ENCODE measurements at regions not wholly inside any gene's neighbourhood (a gene's known extent, or its start where the extent isn't known, plus 50 kb on each side); places are given as distances from the start of the nearest gene placed in this dataset.
"Not testable (repeated sequence)": the region's sequence is repeated elsewhere in the genome, so short reads cannot be mapped to it uniquely, and the experiment has no call there.

GRCh38 chrX:131843987-131844386, 179.1 kb upstream of the STK26 start:
- Histone ChIP-seq H3K36me3 (ENCODE audit: insufficient read depth, low read length, poor library complexity, severe bottlenecking) (no peaks in the 10 kb centered on the region), H3K4me3 (ENCODE audit: low read depth, low read length, poor library complexity, severe bottlenecking) (no peak overlapping the region), H3K27ac (ENCODE audit: low read depth, low read length, poor library complexity, severe bottlenecking) (no peak overlapping the region), H3K27me3 (replicated peaks; ENCODE audit: insufficient read depth, low read depth, low read length, poor library complexity) (peaks cover 15% of the 10 kb centered on the region), H3K4me1 (ENCODE audit: insufficient read depth, low read length, poor library complexity, severe bottlenecking) (no peaks in the 10 kb centered on the region), H3K9me3 (ENCODE audit: low read depth, low read length, poor library complexity, severe bottlenecking) (no peaks in the 10 kb centered on the region)
- no peak for DNase-seq (ENCODE audit: low spot score)
- intact Hi-C loops (cut with micrococcal nuclease; ENCODE audit: unreplicated experiment) = loop anchor here (5.0 to 10.0 kb wide), 3 partner anchors 228 to 768 kb away; no protein-coding TSS in a partner anchor
- CTCF ChIA-PET = interaction anchor here (0.7 kb wide), 1 partner anchor 724 kb away, joined by 6 read pairs; no protein-coding TSS in a partner anchor
- no TSS peak for BruUV-seq (replicated peaks)
- no peak for TF ChIP-seq CTCF (conservative IDR thresholded peaks at IDR 0.05; ENCODE audit: low read depth, low read length)
- no peak for TF ChIP-seq EZH2 (IDR thresholded peaks at IDR 0.05; ENCODE audit: borderline replicate concordance, low read depth, low read length, poor library complexity, severe bottlenecking)
- POLR2A ChIA-PET (ENCODE audit: low non-redundant PET) = no interaction called here

- no peak overlapping the region for H3K27ac ChIP-seq (ENCODE audit: low read depth, low read length, poor library complexity, severe bottlenecking)
- no peaks in the 10 kb centered on the region for H3K36me3 ChIP-seq (ENCODE audit: insufficient read depth, low read length, poor library complexity, severe bottlenecking)
- ChIA-PET CTCF (no interaction called here), POLR2A (ENCODE audit: low non-redundant PET) (no interaction called here)
- BruUV-seq (replicated peaks) = no TSS peak
- H3K27me3 ChIP-seq (replicated peaks; ENCODE audit: insufficient read depth, low read depth, low read length, poor library complexity) = peaks cover 20% of the 10 kb centered on the region
- H3K4me3 ChIP-seq (ENCODE audit: low read depth, low read length, poor library complexity, severe bottlenecking) = no peak overlapping the region
- no peaks in the 10 kb centered on the region for H3K9me3 ChIP-seq (ENCODE audit: low read depth, low read length, poor library complexity, severe bottlenecking)
- TF ChIP-seq CTCF (conservative IDR thresholded peaks at IDR 0.05; ENCODE audit: low read depth, low read length) (no peak), EZH2 (IDR thresholded peaks at IDR 0.05; ENCODE audit: borderline replicate concordance, low read depth, low read length, poor library complexity, severe bottlenecking) (no peak)
- intact Hi-C loops (cut with micrococcal nuclease; ENCODE audit: unreplicated experiment) = loop anchor here (10.0 kb wide), 1 partner anchor 530 kb away; no protein-coding TSS in a partner anchor
- no peaks in the 10 kb centered on the region for H3K4me1 ChIP-seq (ENCODE audit: insufficient read depth, low read length, poor library complexity, severe bottlenecking)
- DNase-seq (ENCODE audit: low spot score) = no peak
Observed at GRCh38 chrX:131845201-131845600, 177.9 kb upstream of the STK26 start.

- H3K27ac ChIP-seq (ENCODE audit: low read depth, low read length, poor library complexity, severe bottlenecking) = no peak overlapping the region
- H3K4me1 ChIP-seq (ENCODE audit: insufficient read depth, low read length, poor library complexity, severe bottlenecking) = no peaks in the 10 kb centered on the region
- no TSS peak for BruUV-seq (replicated peaks)
- no peaks in the 10 kb centered on the region for H3K36me3 ChIP-seq (ENCODE audit: insufficient read depth, low read length, poor library complexity, severe bottlenecking)
- POLR2A ChIA-PET (ENCODE audit: low non-redundant PET) = no interaction called here
- H3K4me3 ChIP-seq (ENCODE audit: low read depth, low read length, poor library complexity, severe bottlenecking) = no peak overlapping the region
- TF ChIP-seq CTCF (conservative IDR thresholded peaks at IDR 0.05; ENCODE audit: low read depth, low read length) = no peak
- no peak for TF ChIP-seq EZH2 (IDR thresholded peaks at IDR 0.05; ENCODE audit: borderline replicate concordance, low read depth, low read length, poor library complexity, severe bottlenecking)
- peaks cover 22% of the 10 kb centered on the region for H3K27me3 ChIP-seq (replicated peaks; ENCODE audit: insufficient read depth, low read depth, low read length, poor library complexity)
- no peak for DNase-seq (ENCODE audit: low spot score)
- H3K9me3 ChIP-seq (ENCODE audit: low read depth, low read length, poor library complexity, severe bottlenecking) = no peaks in the 10 kb centered on the region
- CTCF ChIA-PET = no interaction called here
- intact Hi-C loops (cut with micrococcal nuclease; ENCODE audit: unreplicated experiment) = loop anchor here (10.0 kb wide), 1 partner anchor 529 kb away; no protein-coding TSS in a partner anchor
Observed at GRCh38 chrX:131845771-131846170, 177.3 kb upstream of the STK26 start.

- POLR2A ChIA-PET (ENCODE audit: low non-redundant PET); DNase-seq (ENCODE audit: low spot score); CTCF ChIA-PET; BruUV-seq (replicated peaks); H3K4me3 ChIP-seq (ENCODE audit: low read depth, low read length, poor library complexity, severe bottlenecking); H3K4me1 ChIP-seq (ENCODE audit: insufficient read depth, low read length, poor library complexity, severe bottlenecking); intact Hi-C loops (cut with micrococcal nuclease; ENCODE audit: unreplicated experiment); H3K27ac ChIP-seq (ENCODE audit: low read depth, low read length, poor library complexity, severe bottlenecking); H3K36me3 ChIP-seq (ENCODE audit: insufficient read depth, low read length, poor library complexity, severe bottlenecking); H3K9me3 ChIP-seq (ENCODE audit: low read depth, low read length, poor library complexity, severe bottlenecking): not testable (repeated sequence)
- peaks cover 25% of the 10 kb centered on the region for H3K27me3 ChIP-seq (replicated peaks; ENCODE audit: insufficient read depth, low read depth, low read length, poor library complexity)
Observed at GRCh38 chrX:131850964-131851363, 172.1 kb upstream of the STK26 start.
